ENCODE measurements at regions not wholly inside any gene's neighbourhood (a gene's known extent, or its start where the extent isn't known, plus 50 kb on each side); places are given as distances from the start of the nearest gene placed in this dataset.

DNA sequence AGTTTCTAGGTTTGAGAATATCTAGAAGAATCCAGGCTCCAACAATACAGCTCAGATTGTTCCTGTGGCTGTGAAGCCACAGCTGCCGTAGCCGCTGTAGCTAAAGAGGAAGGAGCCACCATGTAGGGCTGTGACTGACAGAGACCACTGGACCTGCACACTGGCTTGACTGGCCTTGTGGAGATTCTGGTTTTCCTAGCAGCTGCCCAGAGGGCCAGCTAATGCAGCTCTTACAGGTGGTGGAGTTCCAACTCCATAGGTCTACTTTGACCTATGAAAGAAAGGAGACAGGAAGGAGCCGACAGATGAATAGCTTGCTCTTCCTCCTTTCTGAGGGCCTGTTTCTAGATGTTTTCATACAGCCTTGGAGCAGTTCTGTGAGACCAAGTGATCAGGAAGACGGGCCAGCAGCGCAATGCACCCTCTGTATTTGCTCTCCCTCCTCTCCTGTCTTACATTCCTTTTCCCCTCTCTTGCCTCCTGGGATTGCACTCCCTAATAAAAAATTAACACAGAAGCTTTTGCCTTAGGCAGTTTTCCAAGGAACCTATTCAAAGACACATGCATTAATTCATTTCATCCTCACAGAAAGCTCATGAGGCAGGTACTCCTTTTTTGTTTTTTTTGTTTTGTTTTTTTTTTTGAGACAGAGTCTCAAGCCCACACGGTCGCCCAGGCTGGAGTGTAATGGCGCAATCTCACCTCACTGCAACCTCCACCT lies 51.8 kb upstream of the MYB start:
- no peaks in the 10 kb centered on the region for H3K27me3 ChIP-seq (ENCODE audit: insufficient read depth, low read depth)
- H3K27ac ChIP-seq: no peak overlapping the region
- H3K4me2 ChIP-seq: no peak overlapping the region
- H3K4me3 ChIP-seq (IDR thresholded peaks at IDR 0.05; ENCODE audit: insufficient read depth, low read depth, low read length): no peak overlapping the region
- no peaks in the 10 kb centered on the region for H3K4me1 ChIP-seq (ENCODE audit: low read depth, poor library complexity, severe bottlenecking)
- no peaks in the 10 kb centered on the region for H3K36me3 ChIP-seq (ENCODE audit: insufficient read depth)
- no peak overlapping the region for H2AFZ ChIP-seq (ENCODE audit: low read depth)
- H4K20me1 ChIP-seq (ENCODE audit: insufficient read depth): no peaks in the 10 kb centered on the region
- H3K79me2 ChIP-seq (ENCODE audit: insufficient read depth, low read depth): no peaks in the 10 kb centered on the region
- H3K9ac ChIP-seq: no peak overlapping the region
- TF ChIP-seq, protein P1, sequence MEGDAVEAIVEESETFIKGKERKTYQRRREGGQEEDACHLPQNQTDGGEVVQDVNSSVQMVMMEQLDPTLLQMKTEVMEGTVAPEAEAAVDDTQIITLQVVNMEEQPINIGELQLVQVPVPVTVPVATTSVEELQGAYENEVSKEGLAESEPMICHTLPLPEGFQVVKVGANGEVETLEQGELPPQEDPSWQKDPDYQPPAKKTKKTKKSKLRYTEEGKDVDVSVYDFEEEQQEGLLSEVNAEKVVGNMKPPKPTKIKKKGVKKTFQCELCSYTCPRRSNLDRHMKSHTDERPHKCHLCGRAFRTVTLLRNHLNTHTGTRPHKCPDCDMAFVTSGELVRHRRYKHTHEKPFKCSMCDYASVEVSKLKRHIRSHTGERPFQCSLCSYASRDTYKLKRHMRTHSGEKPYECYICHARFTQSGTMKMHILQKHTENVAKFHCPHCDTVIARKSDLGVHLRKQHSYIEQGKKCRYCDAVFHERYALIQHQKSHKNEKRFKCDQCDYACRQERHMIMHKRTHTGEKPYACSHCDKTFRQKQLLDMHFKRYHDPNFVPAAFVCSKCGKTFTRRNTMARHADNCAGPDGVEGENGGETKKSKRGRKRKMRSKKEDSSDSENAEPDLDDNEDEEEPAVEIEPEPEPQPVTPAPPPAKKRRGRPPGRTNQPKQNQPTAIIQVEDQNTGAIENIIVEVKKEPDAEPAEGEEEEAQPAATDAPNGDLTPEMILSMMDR (conservative IDR thresholded peaks at IDR 0.05; ENCODE audit: low read depth, low read length): no peak

DNA sequence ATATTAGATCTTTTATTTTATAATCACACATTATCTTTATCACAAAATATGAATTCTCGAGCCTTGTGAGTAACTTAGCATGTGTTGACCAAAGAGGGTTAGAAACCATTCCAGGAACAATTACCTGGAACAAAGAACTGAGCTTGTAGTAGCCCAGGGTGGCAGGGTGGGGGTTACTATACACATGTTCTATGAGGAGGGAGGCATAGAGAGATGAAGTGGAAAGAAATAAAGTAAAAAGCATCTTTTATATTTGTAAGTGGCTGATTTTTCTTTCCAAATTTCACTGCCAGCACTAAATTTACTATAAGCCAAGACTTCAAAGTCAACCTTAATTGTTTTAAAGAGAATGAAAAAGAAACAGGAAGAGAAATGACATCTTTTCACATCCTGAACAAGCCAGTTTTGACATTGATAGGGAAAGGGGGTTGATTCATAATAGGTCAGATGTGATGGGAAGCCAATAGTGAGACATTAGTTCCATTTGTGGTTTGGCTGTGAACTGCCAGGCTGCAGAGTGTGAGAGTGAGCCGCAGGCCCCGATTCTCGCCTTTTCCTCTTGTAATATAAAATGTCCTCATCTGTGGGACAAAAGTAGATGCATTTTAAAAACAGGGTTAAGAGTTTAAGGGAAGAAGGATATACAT lies 52.7 kb upstream of the MYB start:
- Histone ChIP-seq H3K4me2 (no peak overlapping the region), H3K4me1 (ENCODE audit: low read depth, poor library complexity, severe bottlenecking) (no peaks in the 10 kb centered on the region), H4K20me1 (ENCODE audit: insufficient read depth) (no peaks in the 10 kb centered on the region), H3K36me3 (ENCODE audit: insufficient read depth) (no peaks in the 10 kb centered on the region), H3K27me3 (ENCODE audit: insufficient read depth, low read depth) (no peaks in the 10 kb centered on the region), H3K79me2 (ENCODE audit: insufficient read depth, low read depth) (no peaks in the 10 kb centered on the region), H2AFZ (ENCODE audit: low read depth) (no peak overlapping the region), H3K9ac (no peak overlapping the region), H3K4me3 (IDR thresholded peaks at IDR 0.05; ENCODE audit: insufficient read depth, low read depth, low read length) (no peak overlapping the region), H3K27ac (no peak overlapping the region)
- TF ChIP-seq, protein P1 (conservative IDR thresholded peaks at IDR 0.05; ENCODE audit: low read depth, low read length): no peak

DNA sequence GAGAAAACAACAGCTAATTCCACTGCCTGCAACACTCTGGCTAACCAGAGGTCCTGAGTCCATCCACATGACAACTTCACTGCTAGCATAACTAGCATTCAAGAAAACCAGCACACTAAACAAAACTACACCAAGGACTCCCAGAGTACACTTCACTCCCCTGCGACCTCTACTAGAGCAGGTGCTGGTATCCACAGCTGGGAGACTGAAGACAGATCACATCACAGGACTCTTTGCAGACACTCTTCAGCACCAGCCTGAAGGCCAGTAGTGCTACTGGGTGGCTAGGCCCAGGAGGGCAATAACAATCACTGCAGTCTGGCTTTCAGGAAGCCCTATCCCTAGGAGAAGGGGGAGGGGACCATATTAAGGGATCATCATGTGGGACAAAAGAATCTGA lies 54.4 kb upstream of the MYB start:
- H4K20me1 ChIP-seq (ENCODE audit: insufficient read depth): no peaks in the 10 kb centered on the region
- H2AFZ ChIP-seq (ENCODE audit: low read depth): no peak overlapping the region
- H3K4me2 ChIP-seq: no peak overlapping the region
- H3K36me3 ChIP-seq (ENCODE audit: insufficient read depth): no peaks in the 10 kb centered on the region
- H3K79me2 ChIP-seq (ENCODE audit: insufficient read depth, low read depth): no peaks in the 10 kb centered on the region
- H3K4me1 ChIP-seq (ENCODE audit: low read depth, poor library complexity, severe bottlenecking): no peaks in the 10 kb centered on the region
- no peak overlapping the region for H3K4me3 ChIP-seq (IDR thresholded peaks at IDR 0.05; ENCODE audit: insufficient read depth, low read depth, low read length)
- no peak overlapping the region for H3K9ac ChIP-seq
- H3K27me3 ChIP-seq (ENCODE audit: insufficient read depth, low read depth): no peaks in the 10 kb centered on the region
- TF ChIP-seq, protein P1 (conservative IDR thresholded peaks at IDR 0.05; ENCODE audit: low read depth, low read length): no peak
- no peak overlapping the region for H3K27ac ChIP-seq

DNA sequence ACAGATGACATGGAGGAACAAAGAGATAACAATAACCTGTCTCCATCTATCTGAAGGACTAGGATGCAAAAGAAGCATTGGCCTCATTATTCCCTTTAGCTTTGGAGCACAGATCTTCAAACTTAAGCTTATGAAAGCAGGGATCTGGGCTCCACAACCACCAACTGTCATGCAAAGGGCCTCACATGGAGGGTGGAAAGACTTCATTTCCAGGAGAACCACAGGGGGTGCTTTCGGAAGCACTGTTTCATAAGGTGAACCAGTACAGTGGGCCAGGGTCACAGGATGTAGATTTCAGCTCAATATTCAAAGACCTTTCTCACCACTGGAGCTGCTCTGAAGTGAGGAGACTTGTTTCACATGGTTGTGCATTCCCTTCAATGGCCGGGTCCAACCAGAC lies 55.1 kb upstream of the MYB start:
- Histone ChIP-seq H4K20me1 (ENCODE audit: insufficient read depth) (no peaks in the 10 kb centered on the region), H3K79me2 (ENCODE audit: insufficient read depth, low read depth) (no peaks in the 10 kb centered on the region), H3K27ac (no peak overlapping the region), H3K9ac (no peak overlapping the region), H3K27me3 (ENCODE audit: insufficient read depth, low read depth) (no peaks in the 10 kb centered on the region), H3K4me1 (ENCODE audit: low read depth, poor library complexity, severe bottlenecking) (no peaks in the 10 kb centered on the region), H3K4me2 (no peak overlapping the region), H3K36me3 (ENCODE audit: insufficient read depth) (no peaks in the 10 kb centered on the region), H3K4me3 (IDR thresholded peaks at IDR 0.05; ENCODE audit: insufficient read depth, low read depth, low read length) (no peak overlapping the region), H2AFZ (ENCODE audit: low read depth) (no peak overlapping the region)
- TF ChIP-seq, protein P1 (conservative IDR thresholded peaks at IDR 0.05; ENCODE audit: low read depth, low read length): no peak
